ENCODE measurements at regions not wholly inside any gene's neighbourhood (a gene's known extent, or its start where the extent isn't known, plus 50 kb on each side); places are given as distances from the start of the nearest gene placed in this dataset.

- CTCF ChIA-PET, result no interaction called here
- H3K9me2 ChIP-seq (ENCODE audit: insufficient read depth), result no peaks in the 10 kb centered on the region; the same call in 1 of the 2 replicates
- H3F3A ChIP-seq (ENCODE audit: insufficient read depth, low read depth), result no peaks in the 10 kb centered on the region
- H3K4me1 ChIP-seq (replicated peaks; ENCODE audit: insufficient read depth), result no peaks in the 10 kb centered on the region
- BruUV-seq (replicated peaks), result no TSS peak
- H3K79me2 ChIP-seq (ENCODE audit: low read depth), result no peaks in the 10 kb centered on the region
- no peak for DNase-seq
- H3K36me3 ChIP-seq (ENCODE audit: low read depth), result no peaks in the 10 kb centered on the region
- intact Hi-C loops (cut with micrococcal nuclease; ENCODE audit: unreplicated experiment), result no loop called here
- H3K4me3 ChIP-seq, result no peak overlapping the region
- H3K27ac ChIP-seq, result no peak overlapping the region
- H3K9me3 ChIP-seq (ENCODE audit: insufficient read depth, low read depth), result no peaks in the 10 kb centered on the region
- POLR2A ChIA-PET (ENCODE audit: unreplicated experiment), result interaction anchor here (0.6 kb wide), 1 partner anchor 539 kb away, joined by 3 read pairs; no protein-coding TSS in a partner anchor
- no peak overlapping the region for H3K4me2 ChIP-seq
- H4K20me1 ChIP-seq (ENCODE audit: insufficient read depth), result no peaks in the 10 kb centered on the region
- H2AFZ ChIP-seq, result no peak overlapping the region
- no peaks in the 10 kb centered on the region for H3K27me3 ChIP-seq (ENCODE audit: insufficient read depth, low read depth)
- no peak for TF ChIP-seq CTCF (conservative IDR thresholded peaks at IDR 0.05)
- no peak for TF ChIP-seq EZH2 (IDR thresholded peaks at IDR 0.05; ENCODE audit: low read depth)
These were observed 1108.1 kb downstream of the TSN start for GRCh38 chr2:122863532-122863931.

DNA sequence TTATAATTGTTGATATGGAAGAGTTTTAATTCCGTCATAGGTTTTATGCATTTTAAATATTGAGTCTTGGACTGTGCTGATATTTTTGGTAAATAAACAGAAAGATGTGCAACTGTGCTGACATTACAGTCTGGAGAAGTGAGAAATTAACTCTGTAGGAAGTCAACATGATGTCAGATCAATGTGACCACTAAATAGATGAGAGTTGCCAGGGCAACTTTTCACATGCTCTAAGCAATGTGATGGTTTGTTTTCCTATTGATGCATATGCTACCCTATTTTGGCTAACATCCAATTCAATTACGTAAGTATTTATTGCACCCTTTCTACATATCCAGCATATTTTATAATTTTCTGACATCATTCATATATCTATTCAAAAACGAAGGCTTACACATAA lies 1109.3 kb downstream of the TSN start:
- BruUV-seq (replicated peaks), result no TSS peak
- TF ChIP-seq CTCF (conservative IDR thresholded peaks at IDR 0.05) (no peak), EZH2 (IDR thresholded peaks at IDR 0.05; ENCODE audit: low read depth) (no peak)
- no peak overlapping the region for H3K4me2 ChIP-seq

DNA sequence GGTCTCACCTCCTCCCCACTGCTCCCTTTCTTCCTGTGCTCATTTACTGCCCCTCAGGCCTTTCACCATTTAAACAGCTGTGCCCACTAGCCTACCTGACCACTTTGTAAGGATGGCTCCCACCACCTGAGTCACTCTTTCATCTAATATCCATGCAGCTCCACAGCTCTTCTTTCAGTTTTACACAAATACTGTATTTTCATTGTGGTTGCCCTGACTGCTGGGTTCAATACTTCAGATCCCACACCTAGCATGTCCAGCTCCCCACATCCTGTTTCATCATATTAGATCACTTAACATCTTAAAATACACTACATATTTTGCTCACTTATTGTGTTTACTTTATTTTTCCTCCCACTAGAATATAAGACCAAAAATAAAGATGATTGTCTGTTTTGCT lies 1110.6 kb downstream of the TSN start:
- CTCF ChIA-PET, result no interaction called here
- Histone ChIP-seq H3K4me1 (replicated peaks; ENCODE audit: insufficient read depth) (no peaks in the 10 kb centered on the region), H3K36me3 (ENCODE audit: low read depth) (no peaks in the 10 kb centered on the region), H3K27me3 (ENCODE audit: insufficient read depth, low read depth) (no peaks in the 10 kb centered on the region), H3K27ac (no peak overlapping the region), H3F3A (ENCODE audit: insufficient read depth, low read depth) (no peaks in the 10 kb centered on the region), H3K9me3 (ENCODE audit: insufficient read depth, low read depth) (no peaks in the 10 kb centered on the region; the same call in 1 of the 2 replicates), H2AFZ (no peak overlapping the region), H3K4me3 (no peak overlapping the region), H3K79me2 (ENCODE audit: low read depth) (no peaks in the 10 kb centered on the region), H3K9me2 (ENCODE audit: insufficient read depth) (no peaks in the 10 kb centered on the region; the same call in 1 of the 2 replicates), H3K4me2 (no peak overlapping the region), H4K20me1 (ENCODE audit: insufficient read depth) (no peaks in the 10 kb centered on the region)
- DNase-seq, result no peak
- intact Hi-C loops (cut with micrococcal nuclease; ENCODE audit: unreplicated experiment), result no loop called here
- POLR2A ChIA-PET (ENCODE audit: unreplicated experiment), result no interaction called here
- no TSS peak for BruUV-seq (replicated peaks)
- TF ChIP-seq CTCF (conservative IDR thresholded peaks at IDR 0.05), result no peak
- TF ChIP-seq EZH2 (IDR thresholded peaks at IDR 0.05; ENCODE audit: low read depth), result no peak

More for the DNA sequence above, 1109.3 kb downstream of the TSN start:
- POLR2A ChIA-PET (ENCODE audit: unreplicated experiment), result no interaction called here
- Histone ChIP-seq H3K79me2 (ENCODE audit: low read depth) (no peaks in the 10 kb centered on the region), H4K20me1 (ENCODE audit: insufficient read depth) (no peaks in the 10 kb centered on the region), H3K27ac (no peak overlapping the region), H3K9me3 (ENCODE audit: insufficient read depth, low read depth) (no peaks in the 10 kb centered on the region), H3K4me3 (no peak overlapping the region), H3K4me1 (replicated peaks; ENCODE audit: insufficient read depth) (no peaks in the 10 kb centered on the region), H3K27me3 (ENCODE audit: insufficient read depth, low read depth) (no peaks in the 10 kb centered on the region), H3K9me2 (ENCODE audit: insufficient read depth) (no peaks in the 10 kb centered on the region; the same call in 1 of the 2 replicates), H3K36me3 (ENCODE audit: low read depth) (no peaks in the 10 kb centered on the region), H3F3A (ENCODE audit: insufficient read depth, low read depth) (no peaks in the 10 kb centered on the region), H2AFZ (no peak overlapping the region)
- no peak for DNase-seq
- CTCF ChIA-PET, result no interaction called here
- intact Hi-C loops (cut with micrococcal nuclease; ENCODE audit: unreplicated experiment), result no loop called here

Data from PC-9 (cell line).